Caco-2 (cell line): ENCODE measurements at regions not wholly inside any gene's neighbourhood (a gene's known extent, or its start where the extent isn't known, plus 50 kb on each side); places are given as distances from the start of the nearest gene placed in this dataset.

Source experiments
- BruUV-seq: library from RNA; stranded (reverse); fragments of 400-500 nt; replicated peaks from 2 replicates; lab custom pipeline; 2021; lab: Mats Ljungman, UMichigan
- CTCF ChIA-PET: fragments of 300-600 bp; sonication (Branson Sonifier 250); formaldehyde crosslinking; loops from one replicate; lab custom pipeline; 2022; ENCODE audit warnings: antibody characterized with exemption; lab: Charles Lee
- POLR2A ChIA-PET: fragments of 300-600 bp; sonication (Branson Sonifier 250); formaldehyde crosslinking; loops from one replicate; lab custom pipeline; 2022; ENCODE audit warnings: antibody characterized with exemption; lab: Charles Lee
- DNase-seq, 2 experiments: peaks; one replicate each; pipeline versions ENCODE4 v3.0.0 to v3.0.0-alpha.2; 2020 to 2022
- H3K27me3 ChIP-seq: replicated peaks from 2 replicates; pipeline ENCODE4 v1.6.0; 2011; ENCODE audit warnings: low read length; ENCODE audit not compliant: control insufficient read depth, insufficient read depth
- H3K36me3 ChIP-seq: 2 replicates; pipeline ENCODE4 v1.5.1; 2011; ENCODE audit warnings: low read length; ENCODE audit not compliant: control insufficient read depth, insufficient read depth
- H3K4me1 ChIP-seq: fragments of 250-450 bp; sonication (Bioruptor Pico); 2 replicates; pipeline ENCODE4 v1.5.1; 2020; ENCODE audit warnings: mild to moderate bottlenecking
- H3K4me3 ChIP-seq: 2 replicates; pipeline ENCODE4 v1.5.1; 2011; ENCODE audit warnings: low read depth, mild to moderate bottlenecking, control low read depth, low read length
- H3K9me3 ChIP-seq: fragments of 250-450 bp; sonication (Bioruptor Pico); 2 replicates; pipeline ENCODE4 v1.5.1; 2020; ENCODE audit warnings: mild to moderate bottlenecking, moderate library complexity
- H3K27ac Mint-ChIP-seq: one replicate; pipeline ENCODE4 v1.8.0; 2022; ENCODE audit warnings: mixed read lengths; ENCODE audit not compliant: unreplicated experiment
- H3K27me3 Mint-ChIP-seq: one replicate; pipeline ENCODE4 v1.8.0; 2022; ENCODE audit warnings: mixed read lengths; ENCODE audit not compliant: insufficient read depth, unreplicated experiment
- H3K36me3 Mint-ChIP-seq: one replicate; pipeline ENCODE4 v1.8.0; 2022; ENCODE audit warnings: mild to moderate bottlenecking, mixed read lengths; ENCODE audit not compliant: insufficient read depth, unreplicated experiment
- H3K4me1 Mint-ChIP-seq: one replicate; pipeline ENCODE4 v1.8.0; 2022; ENCODE audit warnings: low read depth, mixed read lengths; ENCODE audit not compliant: unreplicated experiment
- H3K4me3 Mint-ChIP-seq: one replicate; pipeline ENCODE4 v1.8.0; 2022; ENCODE audit warnings: mild to moderate bottlenecking, moderate library complexity, mixed read lengths; ENCODE audit not compliant: unreplicated experiment
- H3K9me3 Mint-ChIP-seq: one replicate; pipeline ENCODE4 v1.8.0; 2022; ENCODE audit warnings: mixed read lengths; ENCODE audit not compliant: unreplicated experiment
- CTCF ChIP-seq, 2 experiments: fragments of 200-600 bp in 1 of 2; IDR thresholded peaks; 1 replicate in 1 of 2; 2 replicates in 1 of 2; pipeline versions ENCODE4 v1.5.1 to v1.8.0; 2011 to 2022; ENCODE audit warnings: antibody characterized with exemption in 1 of 2, control low read depth in 1 of 2, inconsistent platforms in 1 of 2, low read depth in 1 of 2, low read length in 1 of 2, mild to moderate bottlenecking in 1 of 2, moderate library complexity in 1 of 2; ENCODE audit not compliant: insufficient read depth in 1 of 2, severe bottlenecking in 1 of 2, unreplicated experiment in 1 of 2
- intact Hi-C: fragments of 100-400 bp; cut with micrococcal nuclease; formaldehyde crosslinking; loops from one replicate; pipeline ENCODE4 v1.10.0; 2022; ENCODE audit not compliant: unreplicated experiment

- Histone ChIP-seq H3K9me3 (peaks cover 6% of the 10 kb centered on the region), H3K4me3 (no peak overlapping the region), H3K36me3 (no peaks in the 10 kb centered on the region), H3K27me3 (no peaks in the 10 kb centered on the region), H3K4me1 (no peaks in the 10 kb centered on the region)
- Mint-ChIP-seq H3K27ac (no peak overlapping the region), H3K36me3 (no peaks in the 10 kb centered on the region), H3K4me1 (no peaks in the 10 kb centered on the region), H3K9me3 (peaks cover 24% of the 10 kb centered on the region), H3K27me3 (no peaks in the 10 kb centered on the region), H3K4me3 (no peak overlapping the region)
- no peak for DNase-seq
- POLR2A ChIA-PET: no interaction called here
- CTCF ChIA-PET: no interaction called here
- BruUV-seq: no TSS peak
- intact Hi-C loops: no loop called here
- no peak for TF ChIP-seq CTCF (IDR thresholded peaks at IDR 0.05; ENCODE audit: insufficient read depth in 1 of 2, low read depth in 1 of 2, low read length in 1 of 2, severe bottlenecking in 1 of 2, unreplicated experiment in 1 of 2)
Measured at GRCh38 chr2:204428675-204429074, 116.6 kb upstream of the PARD3B start.

- Histone ChIP-seq H3K9me3 (peaks cover 6% of the 10 kb centered on the region), H3K4me1 (no peaks in the 10 kb centered on the region), H3K4me3 (no peak overlapping the region), H3K27me3 (no peaks in the 10 kb centered on the region), H3K36me3 (no peaks in the 10 kb centered on the region)
- Mint-ChIP-seq H3K4me1 (no peaks in the 10 kb centered on the region), H3K36me3 (no peaks in the 10 kb centered on the region), H3K9me3 (peaks cover 33% of the 10 kb centered on the region), H3K4me3 (no peak overlapping the region), H3K27ac (no peak overlapping the region), H3K27me3 (no peaks in the 10 kb centered on the region)
- ChIA-PET CTCF (no interaction called here), POLR2A (no interaction called here)
- no peak for DNase-seq
- no peak for TF ChIP-seq CTCF (IDR thresholded peaks at IDR 0.05; ENCODE audit: insufficient read depth in 1 of 2, low read depth in 1 of 2, low read length in 1 of 2, severe bottlenecking in 1 of 2, unreplicated experiment in 1 of 2)
- intact Hi-C loops: no loop called here
- BruUV-seq: no TSS peak
Measured at GRCh38 chr2:204431529-204431928, 113.7 kb upstream of the PARD3B start.

- intact Hi-C loops: no loop called here
- no peak for TF ChIP-seq CTCF (IDR thresholded peaks at IDR 0.05; ENCODE audit: insufficient read depth in 1 of 2, low read depth in 1 of 2, low read length in 1 of 2, severe bottlenecking in 1 of 2, unreplicated experiment in 1 of 2)
- Mint-ChIP-seq H3K4me1 (no peaks in the 10 kb centered on the region), H3K36me3 (no peaks in the 10 kb centered on the region), H3K9me3 (peaks cover 33% of the 10 kb centered on the region), H3K27ac (no peak overlapping the region), H3K27me3 (no peaks in the 10 kb centered on the region), H3K4me3 (no peak overlapping the region)
- CTCF ChIA-PET: no interaction called here
- Histone ChIP-seq H3K36me3 (no peaks in the 10 kb centered on the region), H3K4me1 (no peaks in the 10 kb centered on the region), H3K4me3 (no peak overlapping the region), H3K27me3 (no peaks in the 10 kb centered on the region), H3K9me3 (peaks cover 6% of the 10 kb centered on the region)
- no peak for DNase-seq
- POLR2A ChIA-PET: no interaction called here
- BruUV-seq: no TSS peak
Measured at GRCh38 chr2:204432196-204432595, 113.1 kb upstream of the PARD3B start.
